PC-3 (cell line): ENCODE measurements at regions not wholly inside any gene's neighbourhood (a gene's known extent, or its start where the extent isn't known, plus 50 kb on each side); places are given as distances from the start of the nearest gene placed in this dataset.

ENCODE experiments used
- ATAC-seq: fragments of 200-7000 bp; cut with Tn5 transposase; 2 replicates; pipeline ENCODE4 v1.9.1; 2020; ENCODE audit warnings: mild to moderate bottlenecking, moderate library complexity
- BruUV-seq: library from RNA; stranded (reverse); fragments of 400-500 nt; replicated peaks from 2 replicates; lab custom pipeline; 2021; lab: Mats Ljungman, UMichigan
- CTCF ChIA-PET: fragments of 300-600 bp; sonication (Branson Sonifier 250); formaldehyde crosslinking; loops from one replicate; lab custom pipeline; 2022; ENCODE audit warnings: antibody characterized with exemption; lab: Charles Lee
- POLR2A ChIA-PET: fragments of 300-600 bp; sonication (Branson Sonifier 250); formaldehyde crosslinking; loops from one replicate; lab custom pipeline; 2022; ENCODE audit warnings: antibody characterized with exemption; ENCODE audit not compliant: unreplicated experiment; lab: Charles Lee
- DNase-seq: peaks from one replicate; pipeline ENCODE4 v3.0.0-alpha.2; 2015
- H2AFZ ChIP-seq: fragments of 300-600 bp; sonication (generic); 2 replicates; pipeline ENCODE4 v1.6.0; 2016; ENCODE audit warnings: antibody characterized with exemption, low read length
- H3F3A ChIP-seq: fragments of 300-600 bp; sonication (generic); one replicate; pipeline ENCODE4 v1.6.0; 2017; ENCODE audit warnings: antibody characterized with exemption, low read length, control low read depth, mild to moderate bottlenecking; ENCODE audit not compliant: unreplicated experiment
- H3K27ac ChIP-seq: fragments of 300-600 bp; sonication (generic); 2 replicates; pipeline ENCODE4 v1.5.1; 2016; ENCODE audit warnings: mild to moderate bottlenecking, low read length
- H3K27me3 ChIP-seq: fragments of 300-600 bp; sonication (generic); 2 replicates; pipeline ENCODE4 v1.6.1; 2016; ENCODE audit warnings: low read length, mixed read lengths
- H3K36me3 ChIP-seq: fragments of 300-600 bp; sonication (generic); 2 replicates; pipeline ENCODE4 v1.6.1; 2016; ENCODE audit warnings: low read depth, mixed run types, low read length, mixed read lengths
- H3K4me1 ChIP-seq: fragments of 300-600 bp; sonication (generic); 2 replicates; pipeline ENCODE4 v1.5.1; 2016; ENCODE audit warnings: low read length; ENCODE audit not compliant: insufficient read depth
- H3K4me2 ChIP-seq: fragments of 300-600 bp; sonication (generic); 2 replicates; pipeline ENCODE4 v1.6.0; 2016; ENCODE audit warnings: low read length
- H3K4me3 ChIP-seq: fragments of 300-600 bp; sonication (generic); 2 replicates; pipeline ENCODE4 v1.5.1; 2016; ENCODE audit warnings: mild to moderate bottlenecking, low read length, mixed read lengths
- H3K79me2 ChIP-seq: fragments of 300-600 bp; sonication (generic); 2 replicates; pipeline ENCODE4 v1.6.1; 2017; ENCODE audit warnings: low read length, mixed read lengths
- H3K9ac ChIP-seq: fragments of 300-600 bp; sonication (generic); 2 replicates; pipeline ENCODE4 v1.6.0; 2016; ENCODE audit warnings: mild to moderate bottlenecking, low read length
- H3K9me2 ChIP-seq: fragments of 300-600 bp; sonication (generic); replicated peaks from 2 replicates; pipeline ENCODE4 v1.6.1; 2016; ENCODE audit warnings: mixed run types, low read length, mixed read lengths
- H3K9me3 ChIP-seq: fragments of 300-600 bp; sonication (generic); 2 replicates; pipeline ENCODE4 v1.6.1; 2016; ENCODE audit warnings: low read length, mixed read lengths
- H4K20me1 ChIP-seq: fragments of 300-600 bp; sonication (generic); 2 replicates; pipeline ENCODE4 v1.6.1; 2016; ENCODE audit warnings: low read length, mixed read lengths
- EZH2 ChIP-seq: fragments of 300-600 bp; sonication (generic); IDR thresholded peaks from one replicate; pipeline ENCODE4 v1.6.1; 2017; ENCODE audit warnings: antibody characterized with exemption, mild to moderate bottlenecking, low read length; ENCODE audit not compliant: unreplicated experiment
- EZH2phosphoT487 ChIP-seq: fragments of 300-600 bp; sonication (generic); IDR thresholded peaks from 2 replicates; pipeline ENCODE4 v1.6.1; 2018; ENCODE audit warnings: mild to moderate bottlenecking, antibody characterized with exemption, low read length, borderline replicate concordance
- intact Hi-C: fragments of 100-400 bp; cut with micrococcal nuclease; formaldehyde crosslinking; loops from 2 replicates; pipeline ENCODE4 v1.9.0; 2023
- TF ChIP-seq, protein P1 (sequence below): fragments of 300-600 bp; sonication (generic); conservative IDR thresholded peaks from 2 replicates; pipeline ENCODE4 v1.5.1; 2017; ENCODE audit warnings: antibody characterized with exemption, low read depth, mild to moderate bottlenecking, low read length

DNA sequence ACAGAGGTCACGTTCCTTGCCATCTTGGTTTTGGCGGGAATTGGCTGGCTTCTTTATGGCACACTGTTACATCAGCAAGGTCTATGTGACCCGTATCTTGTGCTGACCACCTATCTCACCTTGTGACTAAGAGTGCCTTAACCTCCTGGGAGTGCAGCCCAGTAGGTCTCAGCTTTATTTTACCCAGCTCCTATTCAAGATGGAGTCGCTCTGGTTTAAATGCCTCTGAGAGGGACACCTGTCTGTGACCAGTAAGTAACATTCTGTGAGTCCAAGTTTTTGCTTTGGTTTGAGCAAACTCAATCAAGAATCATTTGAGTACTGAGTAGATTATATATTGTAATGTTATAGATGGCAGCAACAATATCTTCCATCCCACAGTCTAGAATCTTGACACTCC is 85.0 kb downstream of the BMP2 start:
- Histone ChIP-seq H2AFZ (no peak overlapping the region), H3K36me3 (no peaks in the 10 kb centered on the region), H4K20me1 (no peaks in the 10 kb centered on the region), H3K4me2 (no peak overlapping the region), H3K27ac (no peak overlapping the region), H3K9ac (no peak overlapping the region), H3K27me3 (peaks cover 69% of the 10 kb centered on the region), H3F3A (no peaks in the 10 kb centered on the region), H3K4me3 (no peak overlapping the region), H3K9me3 (no peaks in the 10 kb centered on the region), H3K9me2 (no peaks in the 10 kb centered on the region), H3K79me2 (no peaks in the 10 kb centered on the region), H3K4me1 (no peaks in the 10 kb centered on the region)
- intact Hi-C loops, result no loop called here
- no peak for ATAC-seq
- no peak for DNase-seq
- ChIA-PET CTCF (interaction anchor here (0.6 kb wide), 1 partner anchor 133 kb away, joined by 3 read pairs; no protein-coding TSS in a partner anchor), POLR2A (no interaction called here)
- TF ChIP-seq, protein P1, sequence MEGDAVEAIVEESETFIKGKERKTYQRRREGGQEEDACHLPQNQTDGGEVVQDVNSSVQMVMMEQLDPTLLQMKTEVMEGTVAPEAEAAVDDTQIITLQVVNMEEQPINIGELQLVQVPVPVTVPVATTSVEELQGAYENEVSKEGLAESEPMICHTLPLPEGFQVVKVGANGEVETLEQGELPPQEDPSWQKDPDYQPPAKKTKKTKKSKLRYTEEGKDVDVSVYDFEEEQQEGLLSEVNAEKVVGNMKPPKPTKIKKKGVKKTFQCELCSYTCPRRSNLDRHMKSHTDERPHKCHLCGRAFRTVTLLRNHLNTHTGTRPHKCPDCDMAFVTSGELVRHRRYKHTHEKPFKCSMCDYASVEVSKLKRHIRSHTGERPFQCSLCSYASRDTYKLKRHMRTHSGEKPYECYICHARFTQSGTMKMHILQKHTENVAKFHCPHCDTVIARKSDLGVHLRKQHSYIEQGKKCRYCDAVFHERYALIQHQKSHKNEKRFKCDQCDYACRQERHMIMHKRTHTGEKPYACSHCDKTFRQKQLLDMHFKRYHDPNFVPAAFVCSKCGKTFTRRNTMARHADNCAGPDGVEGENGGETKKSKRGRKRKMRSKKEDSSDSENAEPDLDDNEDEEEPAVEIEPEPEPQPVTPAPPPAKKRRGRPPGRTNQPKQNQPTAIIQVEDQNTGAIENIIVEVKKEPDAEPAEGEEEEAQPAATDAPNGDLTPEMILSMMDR, result no peak
- no TSS peak for BruUV-seq

GRCh38 chr20:6855104-6855503 is 87.6 kb downstream of the BMP2 start:
- H3K4me3 ChIP-seq, result no peak overlapping the region
- H3K9ac ChIP-seq, result no peak overlapping the region
- ChIA-PET POLR2A (no interaction called here), CTCF (no interaction called here)
- no peaks in the 10 kb centered on the region for H3K36me3 ChIP-seq
- H3K9me2 ChIP-seq, result no peaks in the 10 kb centered on the region
- no peaks in the 10 kb centered on the region for H3F3A ChIP-seq
- H4K20me1 ChIP-seq, result no peaks in the 10 kb centered on the region
- no peak for DNase-seq
- no peaks in the 10 kb centered on the region for H3K9me3 ChIP-seq
- BruUV-seq, result no TSS peak
- intact Hi-C loops, result no loop called here
- H3K4me1 ChIP-seq, result no peaks in the 10 kb centered on the region
- ATAC-seq, result no peak
- H3K27me3 ChIP-seq, result peaks cover 68% of the 10 kb centered on the region
- no peak overlapping the region for H2AFZ ChIP-seq
- H3K79me2 ChIP-seq, result no peaks in the 10 kb centered on the region
- no peak overlapping the region for H3K4me2 ChIP-seq
- H3K27ac ChIP-seq, result no peak overlapping the region
- TF ChIP-seq EZH2phosphoT487 (no peak), EZH2 (no peak)
- TF ChIP-seq, protein P1, result no peak

DNA sequence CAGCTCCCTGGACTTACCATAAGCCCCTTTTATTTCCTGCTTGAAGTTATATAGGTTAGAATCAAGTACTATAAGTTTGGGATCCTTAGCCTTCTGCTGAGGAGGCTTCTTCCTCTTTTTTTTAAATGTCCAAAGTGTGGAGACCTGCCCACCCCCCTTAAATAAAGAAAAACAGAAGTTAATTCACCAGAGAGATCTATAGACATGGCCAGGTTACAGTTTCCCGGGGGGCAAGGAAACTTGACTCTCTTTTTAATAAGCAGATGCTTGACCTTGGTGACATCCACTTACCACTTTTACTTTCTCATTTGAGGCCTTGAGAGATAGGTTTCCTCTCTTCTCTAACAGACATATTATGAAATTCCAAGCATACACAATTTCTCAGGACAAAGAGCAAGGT is 88.3 kb downstream of the BMP2 start:
- Histone ChIP-seq H3K27ac (no peak overlapping the region), H3K27me3 (peaks cover 67% of the 10 kb centered on the region), H3K36me3 (no peaks in the 10 kb centered on the region), H3K79me2 (no peaks in the 10 kb centered on the region), H2AFZ (no peak overlapping the region), H4K20me1 (no peaks in the 10 kb centered on the region), H3K4me3 (no peak overlapping the region), H3K4me1 (no peaks in the 10 kb centered on the region), H3K4me2 (no peak overlapping the region), H3K9ac (no peak overlapping the region), H3F3A (no peaks in the 10 kb centered on the region), H3K9me3 (no peaks in the 10 kb centered on the region), H3K9me2 (no peaks in the 10 kb centered on the region)
- ATAC-seq (no peak), DNase-seq (no peak)
- ChIA-PET CTCF (no interaction called here), POLR2A (no interaction called here)
- intact Hi-C loops, result no loop called here
- no peak for TF ChIP-seq EZH2
- no TSS peak for BruUV-seq
